Hepatocyte (in vitro differentiated cells): ENCODE measurements at regions not wholly inside any gene's neighbourhood (a gene's known extent, or its start where the extent isn't known, plus 50 kb on each side); places are given as distances from the start of the nearest gene placed in this dataset.

Source experiments
- EZH2 ChIP-seq: fragments of 200-600 bp; sonication (generic); IDR thresholded peaks from 2 replicates; pipeline ENCODE4 v1.6.1; 2016; ENCODE audit warnings: antibody characterized with exemption, mild to moderate bottlenecking, borderline replicate concordance
- TF ChIP-seq, protein P1 (sequence below): fragments of 200-600 bp; sonication (generic); IDR thresholded peaks from 2 replicates; pipeline ENCODE4 v1.5.1; 2016; ENCODE audit warnings: antibody characterized with exemption, mild to moderate bottlenecking; ENCODE audit not compliant: poor library complexity

DNA sequence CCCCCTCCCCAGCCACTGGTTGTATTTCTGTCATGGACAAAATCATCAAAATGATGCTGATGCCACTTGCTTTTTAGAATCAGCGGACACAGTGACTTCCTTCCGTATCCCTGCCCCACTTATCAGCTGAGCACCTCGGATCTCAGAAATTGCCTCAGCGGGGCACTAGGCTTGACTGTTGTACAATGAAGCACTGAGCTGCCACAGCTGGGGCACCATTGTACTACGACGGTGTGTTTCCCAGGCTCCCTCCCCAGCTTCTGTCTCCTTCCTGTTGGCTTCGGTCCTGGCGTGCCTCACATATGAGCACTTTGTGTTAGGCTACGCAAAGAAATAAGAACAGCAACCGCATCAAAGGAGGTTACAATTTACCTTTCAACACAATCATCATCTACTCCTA lies 82.4 kb downstream of the F11 start:
- TF ChIP-seq, protein P1, sequence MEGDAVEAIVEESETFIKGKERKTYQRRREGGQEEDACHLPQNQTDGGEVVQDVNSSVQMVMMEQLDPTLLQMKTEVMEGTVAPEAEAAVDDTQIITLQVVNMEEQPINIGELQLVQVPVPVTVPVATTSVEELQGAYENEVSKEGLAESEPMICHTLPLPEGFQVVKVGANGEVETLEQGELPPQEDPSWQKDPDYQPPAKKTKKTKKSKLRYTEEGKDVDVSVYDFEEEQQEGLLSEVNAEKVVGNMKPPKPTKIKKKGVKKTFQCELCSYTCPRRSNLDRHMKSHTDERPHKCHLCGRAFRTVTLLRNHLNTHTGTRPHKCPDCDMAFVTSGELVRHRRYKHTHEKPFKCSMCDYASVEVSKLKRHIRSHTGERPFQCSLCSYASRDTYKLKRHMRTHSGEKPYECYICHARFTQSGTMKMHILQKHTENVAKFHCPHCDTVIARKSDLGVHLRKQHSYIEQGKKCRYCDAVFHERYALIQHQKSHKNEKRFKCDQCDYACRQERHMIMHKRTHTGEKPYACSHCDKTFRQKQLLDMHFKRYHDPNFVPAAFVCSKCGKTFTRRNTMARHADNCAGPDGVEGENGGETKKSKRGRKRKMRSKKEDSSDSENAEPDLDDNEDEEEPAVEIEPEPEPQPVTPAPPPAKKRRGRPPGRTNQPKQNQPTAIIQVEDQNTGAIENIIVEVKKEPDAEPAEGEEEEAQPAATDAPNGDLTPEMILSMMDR, result no peak
- no peak for TF ChIP-seq EZH2
